ENCODE measurements at regions not wholly inside any gene's neighbourhood (a gene's known extent, or its start where the extent isn't known, plus 50 kb on each side); places are given as distances from the start of the nearest gene placed in this dataset.

DNA sequence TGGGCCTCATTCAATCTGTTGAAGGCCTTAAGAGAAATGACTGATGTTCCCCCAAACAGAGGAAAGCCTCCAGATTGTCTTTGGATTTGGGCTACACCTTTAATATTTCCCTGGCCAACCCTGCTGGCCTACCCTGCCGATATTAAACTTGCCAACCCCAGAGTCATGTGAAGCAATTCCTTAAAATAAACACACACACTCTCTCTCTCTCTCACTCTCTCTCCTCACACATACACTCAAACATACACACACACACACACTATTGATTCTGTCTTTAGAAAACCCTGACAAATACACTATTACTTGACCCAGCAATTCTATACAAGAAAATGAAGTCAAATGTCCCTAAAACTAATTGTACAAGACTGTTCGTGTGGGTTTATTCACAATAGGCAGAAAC, 109.9 kb upstream of the ST8SIA2 start:
- no peak for DNase-seq
- Histone ChIP-seq H3K4me3 (no peak overlapping the region), H3K36me3 (ENCODE audit: low read depth) (no peaks in the 10 kb centered on the region), H3K4me1 (ENCODE audit: low read depth) (no peaks in the 10 kb centered on the region), H3K9me3 (no peaks in the 10 kb centered on the region)
- intact Hi-C loops (cut with DNase I, micrococcal nuclease), result no loop called here
- ATAC-seq, result no peak
- TF ChIP-seq, protein P1, sequence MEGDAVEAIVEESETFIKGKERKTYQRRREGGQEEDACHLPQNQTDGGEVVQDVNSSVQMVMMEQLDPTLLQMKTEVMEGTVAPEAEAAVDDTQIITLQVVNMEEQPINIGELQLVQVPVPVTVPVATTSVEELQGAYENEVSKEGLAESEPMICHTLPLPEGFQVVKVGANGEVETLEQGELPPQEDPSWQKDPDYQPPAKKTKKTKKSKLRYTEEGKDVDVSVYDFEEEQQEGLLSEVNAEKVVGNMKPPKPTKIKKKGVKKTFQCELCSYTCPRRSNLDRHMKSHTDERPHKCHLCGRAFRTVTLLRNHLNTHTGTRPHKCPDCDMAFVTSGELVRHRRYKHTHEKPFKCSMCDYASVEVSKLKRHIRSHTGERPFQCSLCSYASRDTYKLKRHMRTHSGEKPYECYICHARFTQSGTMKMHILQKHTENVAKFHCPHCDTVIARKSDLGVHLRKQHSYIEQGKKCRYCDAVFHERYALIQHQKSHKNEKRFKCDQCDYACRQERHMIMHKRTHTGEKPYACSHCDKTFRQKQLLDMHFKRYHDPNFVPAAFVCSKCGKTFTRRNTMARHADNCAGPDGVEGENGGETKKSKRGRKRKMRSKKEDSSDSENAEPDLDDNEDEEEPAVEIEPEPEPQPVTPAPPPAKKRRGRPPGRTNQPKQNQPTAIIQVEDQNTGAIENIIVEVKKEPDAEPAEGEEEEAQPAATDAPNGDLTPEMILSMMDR (IDR thresholded peaks at IDR 0.05), result no peak

DNA sequence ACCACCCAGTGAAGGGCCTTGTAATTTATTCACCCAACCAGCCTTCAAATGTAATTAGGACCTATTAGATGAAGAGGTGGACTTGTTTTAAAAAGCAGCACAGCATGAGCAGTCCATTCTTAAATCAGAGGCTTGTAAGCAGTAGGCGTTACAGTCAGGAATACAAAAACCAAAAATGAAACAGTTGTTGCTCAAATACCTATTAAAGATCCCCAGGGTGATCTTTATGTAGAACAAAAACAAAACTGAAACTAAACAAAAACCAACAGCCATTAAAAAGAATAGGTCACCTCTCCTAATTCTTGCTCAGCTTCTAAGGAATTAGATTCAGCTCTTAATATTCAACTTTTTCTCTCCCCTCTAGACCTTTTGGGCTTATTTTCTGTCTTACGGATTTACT, 104.9 kb upstream of the ST8SIA2 start:
- TF ChIP-seq, protein P1 (IDR thresholded peaks at IDR 0.05), result no peak
- H3K4me1 ChIP-seq (ENCODE audit: low read depth), result no peaks in the 10 kb centered on the region
- H3K9me3 ChIP-seq, result no peaks in the 10 kb centered on the region
- DNase-seq (no peak), ATAC-seq (no peak)
- H3K4me3 ChIP-seq, result no peak overlapping the region
- intact Hi-C loops (cut with DNase I, micrococcal nuclease), result no loop called here
- no peaks in the 10 kb centered on the region for H3K36me3 ChIP-seq (ENCODE audit: low read depth)

- no peaks in the 10 kb centered on the region for H3K4me1 ChIP-seq (ENCODE audit: low read depth)
- H3K4me3 ChIP-seq, result no peak overlapping the region
- DNase-seq (no peak), ATAC-seq (no peak)
- no peaks in the 10 kb centered on the region for H3K9me3 ChIP-seq
- TF ChIP-seq, protein P1 (IDR thresholded peaks at IDR 0.05), result no peak
- no peaks in the 10 kb centered on the region for H3K36me3 ChIP-seq (ENCODE audit: low read depth)
- intact Hi-C loops (cut with DNase I, micrococcal nuclease), result no loop called here
These were observed 103.9 kb upstream of the ST8SIA2 start for GRCh38 chr15:92289733-92290132.

- no peak for DNase-seq
- intact Hi-C loops (cut with DNase I, micrococcal nuclease), result no loop called here
- Histone ChIP-seq H3K4me3 (no peak overlapping the region), H3K4me1 (ENCODE audit: low read depth) (no peaks in the 10 kb centered on the region), H3K36me3 (ENCODE audit: low read depth) (no peaks in the 10 kb centered on the region), H3K9me3 (no peaks in the 10 kb centered on the region)
- ATAC-seq, result no peak
- TF ChIP-seq, protein P1 (IDR thresholded peaks at IDR 0.05), result no peak
These were observed 103.2 kb upstream of the ST8SIA2 start for GRCh38 chr15:92290359-92290992.

DNA sequence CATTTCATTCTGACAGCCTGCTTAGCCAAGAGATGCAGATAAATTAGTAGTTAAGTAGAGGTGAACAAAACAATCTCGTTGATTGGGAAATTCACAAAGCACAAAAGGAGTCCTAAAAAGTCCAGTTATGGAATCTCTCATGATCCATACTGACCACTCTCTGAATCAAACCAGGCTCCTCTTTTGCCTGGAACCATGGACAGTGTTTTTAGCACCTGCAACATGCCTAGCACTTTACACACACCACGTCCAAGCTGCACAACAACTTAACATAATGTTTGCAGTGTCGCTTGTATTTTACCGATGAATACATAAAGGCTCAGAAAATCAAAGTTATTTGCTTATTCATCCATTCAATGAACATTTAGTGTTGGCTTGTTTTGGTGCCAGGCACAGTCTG, 101.8 kb upstream of the ST8SIA2 start:
- TF ChIP-seq, protein P1 (IDR thresholded peaks at IDR 0.05), result no peak
- ATAC-seq, result no peak
- H3K36me3 ChIP-seq (ENCODE audit: low read depth), result no peaks in the 10 kb centered on the region
- intact Hi-C loops (cut with DNase I, micrococcal nuclease), result no loop called here
- no peak for DNase-seq
- H3K9me3 ChIP-seq, result no peaks in the 10 kb centered on the region
- no peak overlapping the region for H3K4me3 ChIP-seq
- H3K4me1 ChIP-seq (ENCODE audit: low read depth), result no peaks in the 10 kb centered on the region

DNA sequence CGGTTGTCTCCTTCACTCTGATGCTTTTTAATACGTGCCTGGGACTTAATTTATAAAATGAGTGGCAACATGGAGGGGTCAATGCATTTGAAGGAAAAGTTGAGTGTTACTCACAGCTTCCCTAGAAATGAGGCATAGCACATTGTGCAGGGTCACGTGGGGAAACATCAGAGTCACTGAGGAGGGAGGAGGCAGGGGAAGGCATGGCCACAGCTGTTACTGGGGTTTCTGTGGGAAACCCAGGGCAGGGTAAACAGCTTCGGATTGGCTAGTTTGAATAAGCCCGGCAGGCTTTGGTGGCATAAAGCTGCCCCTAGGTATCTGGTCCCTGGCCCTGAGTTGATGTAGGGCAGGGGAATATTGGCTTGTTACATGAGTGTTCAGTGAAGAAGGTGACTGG, 98.9 kb upstream of the ST8SIA2 start:
- TF ChIP-seq, protein P1 (IDR thresholded peaks at IDR 0.05), result no peak
- Histone ChIP-seq H3K9me3 (no peaks in the 10 kb centered on the region), H3K4me3 (no peak overlapping the region), H3K4me1 (ENCODE audit: low read depth) (no peaks in the 10 kb centered on the region), H3K36me3 (ENCODE audit: low read depth) (no peaks in the 10 kb centered on the region)
- DNase-seq (peak in 1 of 3 donors; percentile 8), ATAC-seq (no peak)
- intact Hi-C loops (cut with DNase I, micrococcal nuclease), result no loop called here

Data from mucosa of descending colon (tissue), 3 donors.